Transverse colon (tissue), 4 donors: ENCODE measurements at regions not wholly inside any gene's neighbourhood (a gene's known extent, or its start where the extent isn't known, plus 50 kb on each side); places are given as distances from the start of the nearest gene placed in this dataset.

ENCODE experiments used
- DNase-seq: peaks from one replicate; pipeline ENCODE4 v3.0.0-alpha.2; 2019
- H3K27ac ChIP-seq, 4 donors: fragments of 200-600 bp; sonication (generic); 2 replicates each; pipeline ENCODE4 v1.5.1; 2016 to 2018; ENCODE audit warnings: inconsistent platforms in 4 of 4
- H3K27me3 ChIP-seq: fragments of 200-600 bp; sonication (generic); 2 replicates; pipeline ENCODE4 v1.5.1; 2017; ENCODE audit warnings: inconsistent platforms
- H3K36me3 ChIP-seq, 4 donors: fragments of 200-600 bp; sonication (generic); 2 replicates each; pipeline ENCODE4 v1.5.1; 2017 to 2019; ENCODE audit warnings: inconsistent platforms in 4 of 4
- H3K4me1 ChIP-seq, 4 donors: fragments of 200-600 bp; sonication (generic); 2 replicates each; pipeline ENCODE4 v1.5.1; 2017 to 2020; ENCODE audit warnings: inconsistent platforms in 4 of 4
- H3K4me3 ChIP-seq, 4 donors: fragments of 200-600 bp; sonication (generic); 1 replicate in 1 of 4; 2 replicates in 3 of 4; pipeline versions ENCODE4 v1.5.1 to v1.6.1; 2017 to 2019; ENCODE audit warnings: inconsistent platforms in 4 of 4
- H3K9me3 ChIP-seq, 2 donors: fragments of 200-600 bp; sonication (generic); 2 replicates each; pipeline ENCODE4 v1.5.1; 2017 to 2019; ENCODE audit warnings: inconsistent platforms in 2 of 2
- CTCF ChIP-seq, 5 experiments: fragments of 200-600 bp in 3 of 5; fragments of 450-650 bp in 2 of 5; sonication (generic) in 3 of 5; IDR thresholded peaks; 1 replicate in 2 of 5; 2 replicates in 3 of 5; pipeline ENCODE4 v1.5.1; 2016 to 2017; ENCODE audit warnings: antibody characterized with exemption in 5 of 5, inconsistent platforms in 3 of 5, mild to moderate bottlenecking in 2 of 5, moderate library complexity in 1 of 5
- EP300 ChIP-seq: sonication (generic); formaldehyde crosslinking; IDR thresholded peaks from one replicate; pipeline ENCODE4 v1.6.1; 2017; ENCODE audit warnings: antibody characterized with exemption, low read depth
- POLR2A ChIP-seq: fragments of 450-650 bp; IDR thresholded peaks from one replicate; pipeline ENCODE4 v1.6.1; 2016; ENCODE audit warnings: antibody characterized with exemption, mild to moderate bottlenecking, moderate library complexity
- POLR2AphosphoS5 ChIP-seq, 3 donors: sonication (generic); formaldehyde crosslinking; IDR thresholded peaks; one replicate each; pipeline ENCODE4 v1.6.1; 2016; ENCODE audit warnings: antibody characterized with exemption in 3 of 3
- WGBS, 2 donors: methylation state at CpG; one replicate each; pipeline ENCODE4 v1.1.5; 2018; ENCODE audit warnings: low coverage in 1 of 2; 5-methylcytosine and 5-hydroxymethylcytosine counted together
- in situ Hi-C, 4 donors: fragments of 200-750 bp; cut with MboI; loops; one replicate each; pipeline versions ENCODE4 v1.15.0 to v1.15.1; 2017; ENCODE audit warnings: low sequenced_read_pairs in 3 of 4, low pct_ligation_motif_present in 1 of 4, low pct_unique_long_range_greater_than_20kb in 1 of 4
- intact Hi-C: fragments of 100-400 bp; cut with DNase I; formaldehyde crosslinking; loops from one replicate; pipeline ENCODE4 v1.15.1; 2023; ENCODE audit warnings: low total_unique reads

GRCh38 chr7:108947526-108947925 lies 377.9 kb downstream of the DNAJB9 start:
- no peak overlapping the region for H3K27ac ChIP-seq
- H3K4me3 ChIP-seq: no peak overlapping the region
- no peak for TF ChIP-seq POLR2A
- TF ChIP-seq POLR2AphosphoS5 (IDR thresholded peaks at IDR 0.05): no peak
- no peak for TF ChIP-seq CTCF (IDR thresholded peaks at IDR 0.05)
- no peak for TF ChIP-seq EP300
- H3K4me1 ChIP-seq: no peaks in the 10 kb centered on the region
- no peaks in the 10 kb centered on the region for H3K27me3 ChIP-seq
- intact Hi-C loops (no loop called here), in situ Hi-C loops (no loop called here)
- DNase-seq: no peak
- H3K9me3 ChIP-seq: peaks cover 3 to 9% of the 10 kb centered on the region in 2 donors
- WGBS, 2 donors: 82 to 85% methylated on average over 4 of the region's 4 CpGs
- no peaks in the 10 kb centered on the region for H3K36me3 ChIP-seq

- Histone ChIP-seq H3K36me3 (no peaks in the 10 kb centered on the region), H3K27me3 (no peaks in the 10 kb centered on the region), H3K4me3 (no peak overlapping the region), H3K27ac (no peak overlapping the region), H3K4me1 (no peaks in the 10 kb centered on the region), H3K9me3 (peaks cover 0 to 4% of the 10 kb centered on the region in 2 donors)
- 17 to 61% methylated on average over 2 of the region's 2 CpGs for WGBS, 2 donors
- DNase-seq: no peak
- TF ChIP-seq CTCF (IDR thresholded peaks at IDR 0.05): no peak
- no peak for TF ChIP-seq EP300
- TF ChIP-seq POLR2A: no peak
- TF ChIP-seq POLR2AphosphoS5 (IDR thresholded peaks at IDR 0.05): no peak
- in situ Hi-C loops: no loop called here
- intact Hi-C loops: no loop called here
These were observed 402.3 kb downstream of the DNAJB9 start for GRCh38 chr7:108972004-108972403.

GRCh38 chr7:108973075-108973474 lies 403.4 kb downstream of the DNAJB9 start:
- DNase-seq: no peak
- Histone ChIP-seq H3K4me3 (no peak overlapping the region), H3K4me1 (no peaks in the 10 kb centered on the region), H3K27ac (no peak overlapping the region), H3K27me3 (no peaks in the 10 kb centered on the region), H3K36me3 (no peaks in the 10 kb centered on the region), H3K9me3 (peaks cover 0 to 3% of the 10 kb centered on the region in 2 donors)
- 91 to 100% methylated on average over 1 of the region's 1 CpG for WGBS, 2 donors
- in situ Hi-C loops: no loop called here
- intact Hi-C loops: no loop called here
- TF ChIP-seq EP300: no peak
- TF ChIP-seq POLR2AphosphoS5 (IDR thresholded peaks at IDR 0.05): no peak
- TF ChIP-seq CTCF (IDR thresholded peaks at IDR 0.05): no peak
- no peak for TF ChIP-seq POLR2A

- Histone ChIP-seq H3K36me3 (no peaks in the 10 kb centered on the region), H3K4me1 (no peaks in the 10 kb centered on the region), H3K27me3 (no peaks in the 10 kb centered on the region), H3K4me3 (no peak overlapping the region), H3K9me3 (peaks cover 3 to 5% of the 10 kb centered on the region in 2 donors), H3K27ac (no peak overlapping the region)
- intact Hi-C loops (no loop called here), in situ Hi-C loops (no loop called here)
- no peak for DNase-seq
- no peak for TF ChIP-seq POLR2AphosphoS5 (IDR thresholded peaks at IDR 0.05)
- TF ChIP-seq EP300: no peak
- no peak for TF ChIP-seq POLR2A
- no peak for TF ChIP-seq CTCF (IDR thresholded peaks at IDR 0.05)
- WGBS, 2 donors: 33% methylated on average over 1 of the region's 1 CpG
These were observed 405.0 kb downstream of the DNAJB9 start for GRCh38 chr7:108974641-108975040.
